Ovary (tissue), 7 donors: ENCODE measurements at regions not wholly inside any gene's neighbourhood (a gene's known extent, or its start where the extent isn't known, plus 50 kb on each side); places are given as distances from the start of the nearest gene placed in this dataset.
"Not testable (repeated sequence)": the region's sequence is repeated elsewhere in the genome, so short reads cannot be mapped to it uniquely, and the experiment has no call there.

ENCODE experiments used
- DNase-seq, 5 donors: peaks; one replicate each; pipeline ENCODE4 v3.0.0-alpha.2; 2019 to 2020
- H3K27ac ChIP-seq, 2 donors: fragments of 200-600 bp; one replicate each; pipeline versions ENCODE4 v1.5.1 to v1.8.0; 2019 to 2022
- H3K27me3 ChIP-seq: fragments of 200-600 bp; one replicate; pipeline ENCODE4 v1.8.0; 2022
- H3K36me3 ChIP-seq: fragments of 200-600 bp; sonication (generic); one replicate; pipeline ENCODE4 v1.5.1; 2019
- H3K4me1 ChIP-seq: one replicate; pipeline ENCODE4 v1.8.1; 2013; ENCODE audit warnings: mild to moderate bottlenecking, moderate library complexity; ENCODE audit not compliant: insufficient read depth
- H3K4me3 ChIP-seq: fragments of 200-600 bp; sonication (generic); one replicate; pipeline ENCODE4 v1.5.1; 2017
- H3K9me3 ChIP-seq, 2 donors: fragments of 200-600 bp in 1 of 2; sonication (generic) in 1 of 2; one replicate each; pipeline versions ENCODE4 v1.5.1 to v1.8.1; 2013 to 2019; ENCODE audit warnings: mild to moderate bottlenecking in 1 of 2, moderate library complexity in 1 of 2
- EP300 ChIP-seq: sonication (generic); formaldehyde crosslinking; IDR thresholded peaks from one replicate; pipeline ENCODE4 v1.6.1; 2017; ENCODE audit warnings: antibody characterized with exemption
- POLR2A ChIP-seq: fragments of 450-650 bp; IDR thresholded peaks from one replicate; pipeline ENCODE4 v1.6.1; 2017; ENCODE audit warnings: antibody characterized with exemption, mild to moderate bottlenecking, moderate library complexity
- WGBS, 3 donors: extraction: QIAGEN DNeasy Blood & Tissue Kit in 1 of 3; methylation state at CpG; one replicate each; pipeline versions ENCODE4 v1.1.5 to v1.1.7; 2013 to 2017; 5-methylcytosine and 5-hydroxymethylcytosine counted together
- intact Hi-C, 4 donors: fragments of 100-400 bp; cut with DNase I; formaldehyde crosslinking; loops; one replicate each; pipeline versions ENCODE4 v1.11.0 to v1.15.1; 2022 to 2023
- TF ChIP-seq, protein P1 (sequence below), 3 donors: fragments of 450-650 bp in 2 of 3; fragments of 200-600 bp in 1 of 3; IDR thresholded peaks; one replicate each; pipeline versions ENCODE4 v1.5.1 to v1.8.0; 2016 to 2022; ENCODE audit warnings: antibody characterized with exemption in 3 of 3, mild to moderate bottlenecking in 1 of 3
- donor health status: DM: no; HTN: no; CAD: no; lungs with moderate emphysema.
- donor health status: DM: no; HTN: no; CAD: no.
- donor health status: Bipolar disorder and iron deficiency.
- donor health status: DM: no; HTN: no; CAD: no.
- donor health status: DM: yes; HTN: yes; CAD: no.

DNA sequence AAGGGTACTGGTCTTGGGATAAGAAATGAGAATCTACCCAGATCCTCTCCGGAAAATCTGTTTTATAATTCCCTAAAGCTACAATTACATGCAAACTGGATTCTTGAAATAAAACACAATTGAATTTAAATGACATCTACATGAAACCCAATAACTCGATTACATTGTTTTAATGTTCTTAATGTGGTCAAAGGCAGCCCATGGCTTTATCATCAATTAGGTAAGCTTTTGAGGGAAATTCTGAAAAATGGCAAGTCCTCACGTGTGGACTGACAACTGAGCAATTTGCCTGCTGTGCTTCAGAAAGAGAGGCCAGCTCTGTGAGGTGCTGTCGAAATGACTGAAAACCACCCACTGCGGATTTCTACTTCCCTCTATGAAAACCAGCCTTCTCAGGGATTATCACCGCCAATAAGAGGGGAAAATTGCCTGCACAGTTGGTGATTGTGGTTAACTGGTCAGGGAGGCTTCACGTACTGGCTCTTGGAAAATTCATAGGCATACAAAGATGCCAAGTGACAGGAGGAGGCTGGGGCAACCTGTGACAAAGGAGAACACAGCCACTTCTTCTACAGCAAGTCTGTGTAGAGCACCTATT, 200.8 kb upstream of the SLCO3A1 start:
- no peak for DNase-seq
- Histone ChIP-seq H3K4me1 (no peaks in the 10 kb centered on the region), H3K9me3 (no peaks in the 10 kb centered on the region), H3K4me3 (no peak overlapping the region), H3K36me3 (no peaks in the 10 kb centered on the region), H3K27ac (no peak overlapping the region), H3K27me3 (no peaks in the 10 kb centered on the region)
- intact Hi-C loops: no loop called here
- TF ChIP-seq EP300: no peak
- no peak for TF ChIP-seq POLR2A
- TF ChIP-seq, protein P1, sequence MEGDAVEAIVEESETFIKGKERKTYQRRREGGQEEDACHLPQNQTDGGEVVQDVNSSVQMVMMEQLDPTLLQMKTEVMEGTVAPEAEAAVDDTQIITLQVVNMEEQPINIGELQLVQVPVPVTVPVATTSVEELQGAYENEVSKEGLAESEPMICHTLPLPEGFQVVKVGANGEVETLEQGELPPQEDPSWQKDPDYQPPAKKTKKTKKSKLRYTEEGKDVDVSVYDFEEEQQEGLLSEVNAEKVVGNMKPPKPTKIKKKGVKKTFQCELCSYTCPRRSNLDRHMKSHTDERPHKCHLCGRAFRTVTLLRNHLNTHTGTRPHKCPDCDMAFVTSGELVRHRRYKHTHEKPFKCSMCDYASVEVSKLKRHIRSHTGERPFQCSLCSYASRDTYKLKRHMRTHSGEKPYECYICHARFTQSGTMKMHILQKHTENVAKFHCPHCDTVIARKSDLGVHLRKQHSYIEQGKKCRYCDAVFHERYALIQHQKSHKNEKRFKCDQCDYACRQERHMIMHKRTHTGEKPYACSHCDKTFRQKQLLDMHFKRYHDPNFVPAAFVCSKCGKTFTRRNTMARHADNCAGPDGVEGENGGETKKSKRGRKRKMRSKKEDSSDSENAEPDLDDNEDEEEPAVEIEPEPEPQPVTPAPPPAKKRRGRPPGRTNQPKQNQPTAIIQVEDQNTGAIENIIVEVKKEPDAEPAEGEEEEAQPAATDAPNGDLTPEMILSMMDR (IDR thresholded peaks at IDR 0.05): no peak
- 70 to 84% (median 72%) methylated on average over 7 of the region's 7 CpGs for WGBS, 3 donors

DNA sequence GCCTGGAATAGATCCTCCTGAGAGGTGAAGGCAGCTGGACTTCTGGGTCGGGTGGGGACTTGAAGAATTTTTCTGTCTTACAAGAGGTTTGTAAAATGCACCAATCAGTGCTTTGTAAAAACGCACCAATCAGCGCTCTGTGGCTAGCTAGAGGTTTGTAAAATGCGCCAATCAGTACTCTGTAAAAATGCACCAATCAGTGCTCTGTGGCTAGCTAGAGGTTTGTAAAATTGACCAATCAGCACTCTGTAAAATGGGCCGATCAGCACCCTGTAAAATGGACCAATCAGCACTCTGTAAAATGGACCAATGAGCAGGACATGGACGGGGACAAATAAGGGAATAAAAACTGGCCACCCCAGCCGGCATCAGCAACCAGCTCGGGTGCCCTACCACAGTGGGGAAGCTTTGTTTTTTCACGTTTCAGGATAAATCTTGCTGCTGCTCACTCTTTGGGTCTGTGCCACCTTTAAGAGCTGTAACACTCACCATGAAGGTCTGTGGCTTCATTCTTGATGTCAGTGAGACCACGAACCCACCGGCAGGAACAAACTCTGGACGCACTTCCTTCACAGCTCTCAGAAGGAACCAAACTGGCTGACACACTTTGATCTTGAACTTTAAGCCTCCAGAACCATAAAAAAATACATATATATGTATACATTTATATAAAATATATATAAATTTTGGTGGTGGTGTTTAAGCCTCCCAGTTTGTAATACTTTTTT, 197.8 kb upstream of the SLCO3A1 start:
- 81 to 84% (median 81%) methylated on average over 12 of the region's 12 CpGs for WGBS, 3 donors
- intact Hi-C loops, H3K9me3 ChIP-seq, H3K27ac ChIP-seq, H3K4me3 ChIP-seq, H3K4me1 ChIP-seq, H3K27me3 ChIP-seq, H3K36me3 ChIP-seq, DNase-seq: not testable (repeated sequence)

DNA sequence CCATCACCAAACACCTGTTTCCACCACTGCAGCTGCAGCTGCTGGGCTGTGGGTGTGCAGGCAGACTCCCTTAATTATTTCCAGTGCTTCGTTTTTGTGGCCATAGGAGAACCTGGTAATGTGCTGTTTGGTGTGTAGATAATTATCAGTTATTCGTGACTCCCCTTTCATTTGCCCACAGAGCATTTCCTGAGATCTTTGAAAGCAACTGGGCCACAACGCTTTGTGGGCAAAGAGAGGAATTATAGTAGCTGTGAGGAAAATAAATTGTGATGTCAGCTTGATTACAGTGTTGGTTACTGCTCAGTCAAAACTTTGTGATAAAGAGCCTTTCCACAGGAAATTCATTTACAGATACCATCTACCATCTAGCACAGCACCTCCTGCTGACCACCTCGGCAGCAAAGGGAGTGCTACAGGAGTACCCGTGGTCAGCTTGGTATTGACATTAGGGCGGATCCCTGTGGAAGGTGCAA, 193.3 kb upstream of the SLCO3A1 start:
- DNase-seq: no peak
- TF ChIP-seq POLR2A (no peak), EP300 (no peak)
- TF ChIP-seq, protein P1 (IDR thresholded peaks at IDR 0.05): no peak
- no peaks in the 10 kb centered on the region for H3K4me1 ChIP-seq
- H3K27ac ChIP-seq: no peak overlapping the region
- H3K9me3 ChIP-seq: no peaks in the 10 kb centered on the region
- H3K36me3 ChIP-seq: no peaks in the 10 kb centered on the region
- H3K4me3 ChIP-seq: no peak overlapping the region
- intact Hi-C loops: no loop called here
- no peaks in the 10 kb centered on the region for H3K27me3 ChIP-seq
- 49 to 58% (median 57%) methylated on average over 6 of the region's 6 CpGs for WGBS, 3 donors

DNA sequence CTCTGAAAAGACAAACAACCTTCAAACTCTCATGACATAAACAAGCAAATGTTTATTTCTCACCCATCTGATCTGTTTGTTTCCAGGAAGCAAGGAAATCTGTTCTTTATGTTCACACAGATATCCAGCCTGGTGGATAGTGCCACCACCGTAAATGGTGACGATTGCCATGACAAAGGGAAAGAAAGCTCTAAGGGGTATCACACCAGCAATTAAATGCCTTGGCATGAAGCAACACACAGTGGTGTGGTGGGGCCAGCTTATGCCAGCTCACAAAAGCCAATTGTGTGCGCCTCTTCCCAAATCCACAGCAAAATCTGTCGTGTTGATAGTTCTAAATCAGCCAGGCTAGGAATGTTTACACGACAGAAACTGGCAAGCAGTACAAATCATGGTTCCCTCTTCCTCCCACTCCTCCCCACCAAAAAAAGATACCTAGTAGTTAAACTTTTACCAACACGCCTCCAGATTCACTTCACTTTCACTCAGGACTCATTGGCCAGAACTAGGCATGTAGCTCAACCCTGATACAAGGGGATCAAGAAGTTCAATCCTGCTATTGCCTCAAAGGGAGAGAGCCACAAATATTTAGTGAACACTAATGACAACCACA, 189.2 kb upstream of the SLCO3A1 start:
- intact Hi-C loops: no loop called here
- WGBS, 3 donors: 51 to 57% (median 53%) methylated on average over 6 of the region's 6 CpGs

More for the DNA sequence above, 189.2 kb upstream of the SLCO3A1 start:
- no peak overlapping the region for H3K27ac ChIP-seq
- H3K9me3 ChIP-seq: no peaks in the 10 kb centered on the region
- no peak for TF ChIP-seq POLR2A
- TF ChIP-seq, protein P1 (IDR thresholded peaks at IDR 0.05): no peak
- no peak for TF ChIP-seq EP300
- H3K27me3 ChIP-seq: no peaks in the 10 kb centered on the region
- no peaks in the 10 kb centered on the region for H3K36me3 ChIP-seq
- no peak for DNase-seq
- no peaks in the 10 kb centered on the region for H3K4me1 ChIP-seq
- no peak overlapping the region for H3K4me3 ChIP-seq
